ENCODE measurements at regions not wholly inside any gene's neighbourhood (a gene's known extent, or its start where the extent isn't known, plus 50 kb on each side); places are given as distances from the start of the nearest gene placed in this dataset.

GRCh38 chr5:2139478-2139877 is 256.8 kb upstream of the IRX4 start:
- ChIA-PET POLR2A (ENCODE audit: partially characterized antibody) (no interaction called here), CTCF (ENCODE audit: partially characterized antibody) (no interaction called here)
- Histone ChIP-seq H2BK120ac (replicated peaks; ENCODE audit: low read depth, low read length) (no peak overlapping the region), H3K79me1 (ENCODE audit: low read depth, low read length) (no peaks in the 10 kb centered on the region), H3K9ac (replicated peaks in 1 of 4; ENCODE audit: extremely low read depth in 1 of 4, low read depth in 3 of 4, low read length in 3 of 4) (no peak overlapping the region), H4K5ac (ENCODE audit: insufficient read length, low read depth, low read length) (no peak overlapping the region), H3K14ac (ENCODE audit: insufficient read length) (no peak overlapping the region), H3K4me1 (replicated peaks in 1 of 4; ENCODE audit: control insufficient read depth in 3 of 4, insufficient read depth in 4 of 4, low read length in 3 of 4) (no peaks in the 10 kb centered on the region), H2BK15ac (ENCODE audit: low read length) (no peak overlapping the region), H3K4me2 (ENCODE audit: insufficient read depth in 1 of 2, low read depth in 2 of 2, low read length in 2 of 2) (no peak overlapping the region), H2AFZ (ENCODE audit: low read length) (no peak overlapping the region), H3K27ac (ENCODE audit: low read depth, low read length) (no peak overlapping the region), H3K23ac (ENCODE audit: insufficient read length) (no peak overlapping the region), H3K4ac (replicated peaks; ENCODE audit: insufficient read length, low read depth, low read length) (no peak overlapping the region), H3K18ac (ENCODE audit: extremely low read depth, low read length) (no peak overlapping the region), H3K4me3 (ENCODE audit: extremely low read depth in 1 of 4, insufficient read depth in 2 of 4, low read depth in 3 of 4, low read length in 4 of 4) (no peak overlapping the region), H2AK5ac (ENCODE audit: low read depth, low read length) (no peak overlapping the region), H3K56ac (replicated peaks; ENCODE audit: insufficient read length, low read depth, low read length) (no peak overlapping the region), H3K27me3 (replicated peaks in 1 of 4; ENCODE audit: control insufficient read depth in 3 of 4, extremely low read depth in 1 of 4, insufficient read depth in 3 of 4, low read length in 3 of 4) (no peaks in the 10 kb centered on the region), H3K79me2 (ENCODE audit: control insufficient read depth in 1 of 2, insufficient read depth in 2 of 2, low read length in 2 of 2) (no peaks in the 10 kb centered on the region), H3K23me2 (ENCODE audit: low read depth, low read length) (no peaks in the 10 kb centered on the region), H2BK5ac (ENCODE audit: low read depth, low read length) (no peak overlapping the region), H3K9me3 (ENCODE audit: insufficient read depth in 2 of 2, low read depth in 1 of 2, low read length in 1 of 2) (peaks cover 2 to 3% of the 10 kb centered on the region in 2 experiments; a peak in 1 of 4 replicates), H4K8ac (ENCODE audit: extremely low read depth, insufficient read depth, low read length) (no peak overlapping the region), H2BK12ac (ENCODE audit: low read depth, low read length) (no peak overlapping the region), H3K36me3 (ENCODE audit: control insufficient read depth in 2 of 4, insufficient read depth in 4 of 4, low read length in 3 of 4) (no peaks in the 10 kb centered on the region), H2BK20ac (ENCODE audit: low read length) (no peak overlapping the region), H4K20me1 (replicated peaks in 1 of 2; ENCODE audit: control insufficient read depth in 1 of 2, insufficient read depth in 2 of 2, low read length in 2 of 2) (no peaks in the 10 kb centered on the region), H4K91ac (replicated peaks; ENCODE audit: insufficient read length, low read length) (no peak overlapping the region)
- 82% methylated on average over 5 of the region's 5 CpGs; no CpG with 5 or more reads in 1 of the 2 experiments for WGBS, 2 experiments (ENCODE audit: extremely low coverage in 1 of 2, insufficient coverage in 1 of 2, insufficient read length in 1 of 2, insufficient replicate concordance in 2 of 2, low coverage in 1 of 2, low lambda C conversion rate in 2 of 2, missing lambda C conversion rate in 1 of 2)
- DNase-seq (ENCODE audit: low read depth in 1 of 2, low spot score in 2 of 2): no peak
- TF ChIP-seq RBBP5 (IDR thresholded peaks at IDR 0.05; ENCODE audit: borderline replicate concordance, low read depth, low read length): no peak
- TF ChIP-seq YY1 (IDR thresholded peaks at IDR 0.05; ENCODE audit: low read depth, low read length): no peak
- no peak for TF ChIP-seq ASH2L (IDR thresholded peaks at IDR 0.05; ENCODE audit: low read length)
- no peak for TF ChIP-seq NRF1 (IDR thresholded peaks at IDR 0.05; ENCODE audit: low read depth, low read length)
- TF ChIP-seq, protein P1, sequence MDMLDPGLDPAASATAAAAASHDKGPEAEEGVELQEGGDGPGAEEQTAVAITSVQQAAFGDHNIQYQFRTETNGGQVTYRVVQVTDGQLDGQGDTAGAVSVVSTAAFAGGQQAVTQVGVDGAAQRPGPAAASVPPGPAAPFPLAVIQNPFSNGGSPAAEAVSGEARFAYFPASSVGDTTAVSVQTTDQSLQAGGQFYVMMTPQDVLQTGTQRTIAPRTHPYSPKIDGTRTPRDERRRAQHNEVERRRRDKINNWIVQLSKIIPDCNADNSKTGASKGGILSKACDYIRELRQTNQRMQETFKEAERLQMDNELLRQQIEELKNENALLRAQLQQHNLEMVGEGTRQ (IDR thresholded peaks at IDR 0.05; ENCODE audit: low read length): no peak
- TF ChIP-seq NANOG (IDR thresholded peaks at IDR 0.05; ENCODE audit: insufficient read depth, low read depth, low read length, poor library complexity, severe bottlenecking): no peak
- no peak for TF ChIP-seq HDAC2 (IDR thresholded peaks at IDR 0.05; ENCODE audit: borderline replicate concordance in 1 of 2, low read depth in 2 of 2, low read length in 2 of 2)
- no peak for FAIRE-seq

Data from H1 (cell line).